Fibroblast of lung (primary cell): ENCODE measurements at regions not wholly inside any gene's neighbourhood (a gene's known extent, or its start where the extent isn't known, plus 50 kb on each side); places are given as distances from the start of the nearest gene placed in this dataset.

Experiments used
- CTCF ChIP-seq, 2 donors: IDR thresholded peaks in 1 of 2; conservative IDR thresholded peaks in 1 of 2; 1 replicate in 1 of 2; 2 replicates in 1 of 2; pipeline ENCODE4 v1.5.1; 2011 to 2012; ENCODE audit warnings: low read length in 2 of 2, control low read depth in 1 of 2, inconsistent platforms in 1 of 2, low read depth in 1 of 2, mild to moderate bottlenecking in 1 of 2
- EZH2 ChIP-seq: IDR thresholded peaks from 2 replicates; pipeline ENCODE4 v1.5.1; 2012; ENCODE audit warnings: low read length, control low read depth, mild to moderate bottlenecking; ENCODE audit errors: missing control alignments

GRCh38 chr21:15549671-15550070 lies 180.1 kb upstream of the USP25 start:
- TF ChIP-seq CTCF (conservative IDR thresholded peaks at IDR 0.05 in 1 of 2, IDR thresholded peaks at IDR 0.05 in 1 of 2; ENCODE audit: low read depth in 1 of 2, low read length in 2 of 2) (no peak), EZH2 (no peak)
